ENCODE measurements at regions not wholly inside any gene's neighbourhood (a gene's known extent, or its start where the extent isn't known, plus 50 kb on each side); places are given as distances from the start of the nearest gene placed in this dataset.

- Histone ChIP-seq H3K36me3 (replicated peaks) (no peaks in the 10 kb centered on the region), H3K9me3 (no peaks in the 10 kb centered on the region), H3K27me3 (ENCODE audit: low read depth) (no peaks in the 10 kb centered on the region), H3K4me1 (peaks cover 8% of the 10 kb centered on the region), H3K4me3 (no peak overlapping the region)
- in situ Hi-C loops (cut with MboI; ENCODE audit: low sequenced_read_pairs) = no loop called here
- peak in 1 of 2 experiments; percentile 50 for DNase-seq (ENCODE audit: low spot score in 2 of 2)
These were observed 1794.5 kb upstream of the CELF4 start for GRCh38 chr18:39360072-39360471.

DNA sequence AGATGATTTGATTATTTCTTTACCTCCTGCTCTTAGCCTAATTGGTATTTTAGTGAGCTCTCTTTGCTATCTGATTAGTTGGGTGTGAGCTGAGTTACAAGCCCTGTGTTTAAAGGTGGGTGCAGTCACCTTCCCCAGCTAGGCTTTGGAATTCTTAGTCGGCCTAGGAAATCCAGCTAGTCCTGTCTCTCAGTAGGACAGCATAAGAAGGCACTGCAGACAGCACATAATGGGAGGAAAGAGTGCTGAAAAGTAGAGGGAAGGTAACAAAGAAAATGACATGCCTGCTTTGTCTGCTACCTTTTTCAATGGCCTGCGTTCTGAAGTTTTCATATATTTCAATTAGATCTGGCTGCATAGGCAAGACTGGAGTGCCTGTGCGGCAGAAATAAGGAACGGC is 1794.0 kb upstream of the CELF4 start:
- no peak for DNase-seq (ENCODE audit: low spot score in 2 of 2)
- Histone ChIP-seq H3K4me3 (no peak overlapping the region), H3K9me3 (no peaks in the 10 kb centered on the region), H3K4me1 (peaks cover 11% of the 10 kb centered on the region), H3K36me3 (replicated peaks) (no peaks in the 10 kb centered on the region), H3K27me3 (ENCODE audit: low read depth) (no peaks in the 10 kb centered on the region)
- in situ Hi-C loops (cut with MboI; ENCODE audit: low sequenced_read_pairs) = no loop called here

GRCh38 chr18:39350945-39351344 is 1785.3 kb upstream of the CELF4 start:
- Histone ChIP-seq H3K36me3 (replicated peaks) (no peaks in the 10 kb centered on the region), H3K9me3 (no peaks in the 10 kb centered on the region), H3K4me3 (no peak overlapping the region), H3K27me3 (ENCODE audit: low read depth) (no peaks in the 10 kb centered on the region), H3K4me1 (peaks cover 5% of the 10 kb centered on the region)
- DNase-seq (ENCODE audit: low spot score in 2 of 2) = no peak
- in situ Hi-C loops (cut with MboI; ENCODE audit: low sequenced_read_pairs) = no loop called here

- no peak for DNase-seq (ENCODE audit: low spot score in 2 of 2)
- in situ Hi-C loops (cut with MboI; ENCODE audit: low sequenced_read_pairs) = no loop called here
- Histone ChIP-seq H3K4me1 (peaks cover 3% of the 10 kb centered on the region), H3K27me3 (ENCODE audit: low read depth) (no peaks in the 10 kb centered on the region), H3K4me3 (no peak overlapping the region), H3K36me3 (replicated peaks) (no peaks in the 10 kb centered on the region), H3K9me3 (no peaks in the 10 kb centered on the region)
These were observed 1784.2 kb upstream of the CELF4 start for GRCh38 chr18:39349801-39350200.

GRCh38 chr18:39348757-39349156 is 1783.2 kb upstream of the CELF4 start:
- H3K36me3 ChIP-seq (replicated peaks) = no peaks in the 10 kb centered on the region
- no peaks in the 10 kb centered on the region for H3K27me3 ChIP-seq (ENCODE audit: low read depth)
- H3K4me3 ChIP-seq = no peak overlapping the region
- H3K9me3 ChIP-seq = no peaks in the 10 kb centered on the region
- no peaks in the 10 kb centered on the region for H3K4me1 ChIP-seq
- in situ Hi-C loops (cut with MboI; ENCODE audit: low sequenced_read_pairs) = no loop called here
- no peak for DNase-seq (ENCODE audit: low spot score in 2 of 2)

- in situ Hi-C loops (cut with MboI; ENCODE audit: low sequenced_read_pairs) = no loop called here
- H3K27me3 ChIP-seq (ENCODE audit: low read depth) = no peaks in the 10 kb centered on the region
- no peaks in the 10 kb centered on the region for H3K9me3 ChIP-seq
- no peaks in the 10 kb centered on the region for H3K36me3 ChIP-seq (replicated peaks)
- no peak overlapping the region for H3K4me3 ChIP-seq
- no peak for DNase-seq (ENCODE audit: low spot score in 2 of 2)
- H3K4me1 ChIP-seq = peaks cover 3% of the 10 kb centered on the region
These were observed 1782.1 kb upstream of the CELF4 start for GRCh38 chr18:39347701-39348100.

DNA sequence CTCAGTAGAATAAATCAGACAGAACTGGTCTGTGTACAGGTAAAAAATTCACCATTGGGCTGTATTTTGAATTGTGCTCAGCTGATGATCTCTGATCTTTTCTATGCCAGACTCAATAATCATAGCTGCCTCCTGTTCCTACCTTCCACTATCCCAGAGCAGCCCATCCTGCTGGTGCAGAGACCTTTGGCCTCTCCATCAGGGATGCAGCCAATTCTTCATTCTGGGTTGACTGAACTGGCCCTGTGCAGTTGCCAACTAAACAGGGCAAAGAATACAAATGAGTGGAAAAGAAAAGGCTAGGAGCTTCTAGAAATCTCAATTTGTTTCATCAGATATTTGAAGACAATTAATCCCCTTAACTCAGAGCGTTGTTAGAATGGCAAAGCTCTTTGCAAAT is 1781.3 kb upstream of the CELF4 start:
- Histone ChIP-seq H3K4me1 (peaks cover 6% of the 10 kb centered on the region), H3K36me3 (replicated peaks) (no peaks in the 10 kb centered on the region), H3K27me3 (ENCODE audit: low read depth) (no peaks in the 10 kb centered on the region), H3K9me3 (no peaks in the 10 kb centered on the region), H3K4me3 (no peak overlapping the region)
- DNase-seq (ENCODE audit: low spot score in 2 of 2) = no peak
- in situ Hi-C loops (cut with MboI; ENCODE audit: low sequenced_read_pairs) = no loop called here

GRCh38 chr18:39345321-39345720 is 1779.7 kb upstream of the CELF4 start:
- in situ Hi-C loops (cut with MboI; ENCODE audit: low sequenced_read_pairs) = no loop called here
- Histone ChIP-seq H3K9me3 (no peaks in the 10 kb centered on the region), H3K4me3 (no peak overlapping the region), H3K4me1 (peaks cover 22% of the 10 kb centered on the region), H3K27me3 (ENCODE audit: low read depth) (no peaks in the 10 kb centered on the region), H3K36me3 (replicated peaks) (no peaks in the 10 kb centered on the region)
- no peak for DNase-seq (ENCODE audit: low spot score in 2 of 2)

- Histone ChIP-seq H3K4me1 (peaks cover 24% of the 10 kb centered on the region), H3K36me3 (replicated peaks) (no peaks in the 10 kb centered on the region), H3K9me3 (no peaks in the 10 kb centered on the region), H3K27me3 (ENCODE audit: low read depth) (no peaks in the 10 kb centered on the region), H3K4me3 (no peak overlapping the region)
- in situ Hi-C loops (cut with MboI; ENCODE audit: low sequenced_read_pairs) = no loop called here
- DNase-seq (ENCODE audit: low spot score in 2 of 2) = no peak
These were observed 1778.9 kb upstream of the CELF4 start for GRCh38 chr18:39344487-39344886.

DNA sequence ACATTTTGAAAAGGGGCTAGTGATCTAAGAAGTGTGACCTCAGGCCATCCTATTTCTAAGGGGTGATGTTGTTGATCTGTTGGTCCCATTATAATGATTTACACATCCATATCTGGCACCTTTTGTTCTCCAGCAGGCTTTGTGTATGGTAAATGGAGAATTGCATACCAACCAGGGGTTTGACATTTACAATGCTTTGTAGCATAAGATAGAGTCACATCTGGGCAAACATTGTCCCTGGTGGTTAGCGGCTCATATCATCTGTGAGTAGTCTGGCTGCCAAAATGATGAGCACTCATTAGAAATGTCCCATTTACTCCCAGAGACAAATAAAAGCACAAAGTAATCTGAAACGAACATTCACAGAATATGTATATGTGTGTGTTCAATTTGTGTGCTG is 1775.5 kb upstream of the CELF4 start:
- in situ Hi-C loops (cut with MboI; ENCODE audit: low sequenced_read_pairs) = no loop called here
- DNase-seq (ENCODE audit: low spot score in 2 of 2) = peak; percentile 64 to 90

GRCh38 chr18:39340418-39340817 is 1774.8 kb upstream of the CELF4 start:
- Histone ChIP-seq H3K4me1 (peaks cover 24% of the 10 kb centered on the region), H3K9me3 (no peaks in the 10 kb centered on the region), H3K4me3 (no peak overlapping the region), H3K36me3 (replicated peaks) (no peaks in the 10 kb centered on the region), H3K27me3 (ENCODE audit: low read depth) (no peaks in the 10 kb centered on the region)
- no peak for DNase-seq (ENCODE audit: low spot score in 2 of 2)
- in situ Hi-C loops (cut with MboI; ENCODE audit: low sequenced_read_pairs) = no loop called here

More for the DNA sequence above, 1775.5 kb upstream of the CELF4 start:
- no peaks in the 10 kb centered on the region for H3K27me3 ChIP-seq (ENCODE audit: low read depth)
- H3K9me3 ChIP-seq = no peaks in the 10 kb centered on the region
- peaks cover 24% of the 10 kb centered on the region for H3K4me1 ChIP-seq
- no peak overlapping the region for H3K4me3 ChIP-seq
- H3K36me3 ChIP-seq (replicated peaks) = no peaks in the 10 kb centered on the region

- DNase-seq (ENCODE audit: low spot score in 2 of 2) = no peak
- H3K9me3 ChIP-seq = no peaks in the 10 kb centered on the region
- in situ Hi-C loops (cut with MboI; ENCODE audit: low sequenced_read_pairs) = no loop called here
- H3K36me3 ChIP-seq (replicated peaks) = no peaks in the 10 kb centered on the region
- H3K4me3 ChIP-seq = no peak overlapping the region
- H3K4me1 ChIP-seq = no peaks in the 10 kb centered on the region
- H3K27me3 ChIP-seq (ENCODE audit: low read depth) = no peaks in the 10 kb centered on the region
These were observed 1764.1 kb upstream of the CELF4 start for GRCh38 chr18:39329496-39330275.

GRCh38 chr18:39326772-39327171 is 1761.2 kb upstream of the CELF4 start:
- no peaks in the 10 kb centered on the region for H3K9me3 ChIP-seq
- in situ Hi-C loops (cut with MboI; ENCODE audit: low sequenced_read_pairs) = no loop called here
- H3K4me3 ChIP-seq = no peak overlapping the region
- no peaks in the 10 kb centered on the region for H3K36me3 ChIP-seq (replicated peaks)
- H3K27me3 ChIP-seq (ENCODE audit: low read depth) = no peaks in the 10 kb centered on the region
- H3K4me1 ChIP-seq = no peaks in the 10 kb centered on the region
- no peak for DNase-seq (ENCODE audit: low spot score in 2 of 2)

- DNase-seq (ENCODE audit: low spot score in 2 of 2) = no peak
- Histone ChIP-seq H3K36me3 (replicated peaks) (no peaks in the 10 kb centered on the region), H3K9me3 (no peaks in the 10 kb centered on the region), H3K4me1 (no peaks in the 10 kb centered on the region), H3K27me3 (ENCODE audit: low read depth) (no peaks in the 10 kb centered on the region), H3K4me3 (no peak overlapping the region)
- in situ Hi-C loops (cut with MboI; ENCODE audit: low sequenced_read_pairs) = no loop called here
These were observed 1760.4 kb upstream of the CELF4 start for GRCh38 chr18:39325973-39326372.

DNA sequence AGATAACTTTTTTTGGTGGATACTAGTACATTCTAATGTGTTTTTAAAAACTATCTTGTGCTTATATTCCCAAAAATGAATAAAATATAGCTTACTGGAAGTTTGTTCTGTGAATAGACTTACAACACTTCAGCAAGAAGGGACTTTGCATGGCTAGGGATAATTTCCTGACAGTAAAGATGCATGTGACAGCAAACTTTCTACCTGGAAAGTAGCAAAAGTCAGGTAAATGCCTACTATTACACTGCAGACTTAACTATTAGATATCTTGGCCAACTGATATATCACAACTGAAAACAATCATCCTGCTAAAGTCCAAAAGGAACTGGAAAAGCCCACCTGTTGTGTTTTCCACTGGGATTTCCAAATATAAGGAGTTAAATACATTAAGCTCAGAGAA is 1753.5 kb upstream of the CELF4 start:
- Histone ChIP-seq H3K4me1 (no peaks in the 10 kb centered on the region), H3K4me3 (no peak overlapping the region), H3K9me3 (no peaks in the 10 kb centered on the region), H3K36me3 (replicated peaks) (no peaks in the 10 kb centered on the region), H3K27me3 (ENCODE audit: low read depth) (no peaks in the 10 kb centered on the region)
- in situ Hi-C loops (cut with MboI; ENCODE audit: low sequenced_read_pairs) = no loop called here
- DNase-seq (ENCODE audit: low spot score in 2 of 2) = no peak
